Hematopoietic multipotent progenitor cell treated with erythropoietin and hydrocortisone succinate and interleukin-3 and kit ligand, for 17 days (in vitro differentiated cells): ENCODE measurements at regions not wholly inside any gene's neighbourhood (a gene's known extent, or its start where the extent isn't known, plus 50 kb on each side); places are given as distances from the start of the nearest gene placed in this dataset.

Experiments
- DNase-seq: peaks from one replicate; pipeline ENCODE4 v3.0.0-alpha.2; 2015; ENCODE audit warnings: low spot score

DNA sequence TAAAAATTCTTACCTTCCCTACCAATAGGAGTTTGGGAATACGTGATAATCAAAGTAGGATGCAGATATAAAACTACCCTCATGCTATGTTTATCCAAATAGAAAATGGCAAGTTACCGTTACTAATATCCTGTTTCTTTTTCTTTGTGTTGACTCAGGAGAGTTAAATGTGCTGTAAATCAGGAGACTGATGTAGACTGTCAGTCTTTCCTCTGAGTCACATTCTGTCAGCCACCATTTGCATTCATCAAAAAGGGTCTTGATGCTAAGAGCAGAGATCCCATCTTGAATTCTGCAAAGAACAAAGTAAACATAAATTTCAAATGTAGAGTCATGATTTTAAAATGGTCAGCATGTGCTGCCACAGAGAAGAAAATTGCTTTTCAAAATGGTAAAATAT, 712.8 kb downstream of the SOCS6 start:
- DNase-seq, result no peak

DNA sequence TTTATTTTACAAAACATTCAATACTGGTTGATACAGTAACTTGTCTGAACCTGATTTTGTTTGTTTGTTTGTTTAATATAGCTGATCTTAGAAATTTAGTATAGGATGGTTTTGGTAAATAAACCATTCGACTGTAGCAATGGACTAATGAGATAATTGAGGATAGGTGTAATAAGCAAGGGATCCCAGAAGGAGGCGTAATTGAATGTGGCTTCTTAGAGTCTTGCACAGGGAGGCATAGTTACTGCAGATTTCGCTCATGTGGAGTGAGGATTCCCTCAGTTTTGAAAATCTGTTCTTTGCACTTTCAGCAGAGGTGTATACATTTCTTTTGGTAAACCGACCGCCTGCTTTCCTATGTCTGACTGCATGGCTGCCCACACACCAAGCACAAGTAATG, 709.6 kb downstream of the SOCS6 start:
- DNase-seq, result no peak

GRCh38 chr18:70994116-70994515, 705.3 kb downstream of the SOCS6 start:
- no peak for DNase-seq

- no peak for DNase-seq
Observed at GRCh38 chr18:70991577-70991976, 702.7 kb downstream of the SOCS6 start.

- no peak for DNase-seq
Observed at GRCh38 chr18:70985948-70986347, 697.1 kb downstream of the SOCS6 start.

GRCh38 chr18:70982292-70982691, 693.4 kb downstream of the SOCS6 start:
- no peak for DNase-seq

DNA sequence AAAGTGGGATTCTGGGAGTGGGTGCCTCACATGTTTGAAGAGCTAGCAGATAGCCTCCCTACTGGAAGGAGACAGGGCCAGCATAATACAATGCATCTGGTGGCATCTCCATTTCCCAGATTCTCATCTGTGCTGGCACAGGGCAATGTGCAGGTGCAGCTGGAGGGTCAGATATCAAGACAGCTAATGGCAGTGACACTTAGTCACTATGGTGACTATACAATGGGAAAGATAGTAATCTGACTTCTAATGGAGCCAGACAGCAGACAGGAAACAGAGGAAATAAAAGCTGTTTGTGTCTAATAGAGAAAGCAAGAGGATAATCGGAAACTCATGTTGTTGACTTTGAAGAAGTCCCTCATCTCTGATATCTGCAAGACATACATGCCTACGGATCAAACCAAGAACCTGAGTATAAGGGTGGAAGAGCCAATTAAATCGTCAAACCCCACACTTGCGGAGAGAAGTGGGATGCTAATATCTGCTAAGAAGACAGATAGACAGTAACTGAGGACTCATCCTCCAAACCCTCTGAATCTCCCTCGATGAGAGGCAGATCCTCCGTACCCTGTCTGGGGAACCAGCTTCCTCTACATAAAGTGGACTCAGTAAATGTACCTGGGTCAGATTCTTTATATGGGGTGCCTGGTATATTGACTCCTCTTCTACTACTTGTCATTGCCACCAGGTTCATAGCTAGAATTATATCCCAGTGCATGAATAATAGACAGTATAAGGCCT, 692.7 kb downstream of the SOCS6 start:
- DNase-seq, result no peak

GRCh38 chr18:70973626-70974025, 684.8 kb downstream of the SOCS6 start:
- DNase-seq, result no peak

DNA sequence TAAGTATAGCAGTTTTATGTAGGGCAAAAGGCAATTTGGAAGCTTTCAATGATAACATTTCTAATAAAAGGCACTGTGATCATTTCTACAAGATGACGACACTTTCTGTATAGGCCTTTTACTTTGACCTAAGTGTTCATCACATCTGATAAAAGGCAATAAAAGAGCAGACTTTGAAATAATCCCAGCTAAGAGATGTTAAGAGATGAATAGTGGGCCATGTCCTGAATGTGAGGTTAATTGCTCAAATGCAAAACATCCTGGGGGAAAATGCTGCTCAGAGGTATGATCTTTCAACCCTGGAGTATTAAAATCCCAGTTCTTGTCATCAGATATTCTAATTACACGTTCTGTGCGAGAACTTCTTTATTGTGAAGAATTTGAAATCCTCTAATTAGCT, 677.6 kb downstream of the SOCS6 start:
- no peak for DNase-seq

DNA sequence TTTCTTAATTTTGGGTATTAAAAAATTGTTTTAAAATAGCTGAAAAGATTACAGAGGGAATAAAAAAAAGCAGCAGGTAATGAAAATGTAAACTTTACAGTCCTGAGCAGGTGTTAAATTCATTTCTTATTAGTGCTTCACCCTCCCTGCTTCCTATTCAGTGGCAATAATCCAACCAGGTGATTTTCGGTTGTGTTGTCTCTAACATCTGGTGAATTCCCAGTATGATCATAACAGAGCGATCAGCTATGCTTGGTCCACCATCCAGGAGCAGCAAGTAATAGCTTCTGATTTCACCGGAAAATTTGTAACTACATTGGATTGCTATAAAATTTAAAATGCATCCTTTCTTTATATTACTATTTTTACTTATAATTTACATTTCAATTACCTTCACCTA, 673.1 kb downstream of the SOCS6 start:
- no peak for DNase-seq

DNA sequence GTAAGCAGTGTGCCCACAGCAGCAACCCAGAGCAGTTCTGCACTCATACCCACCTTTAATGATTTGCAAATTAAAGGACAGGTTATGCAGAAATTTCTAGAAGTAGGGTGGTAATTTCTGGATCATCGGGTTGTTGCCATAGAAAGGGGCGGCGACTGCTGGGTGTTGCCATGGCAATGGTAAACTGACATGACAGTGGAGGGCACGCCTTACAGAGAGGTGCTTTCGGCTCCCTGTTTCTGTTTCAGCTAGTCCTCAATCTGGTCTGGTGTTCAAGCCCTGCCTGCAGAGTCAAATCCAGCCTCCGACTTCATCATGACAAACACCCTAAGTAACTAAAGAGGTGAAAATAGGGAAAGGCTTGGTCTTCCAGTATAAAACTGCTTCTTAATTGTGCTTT, 667.7 kb downstream of the SOCS6 start:
- DNase-seq, result no peak

- no peak for DNase-seq
Observed at GRCh38 chr18:70936160-70936559, 647.3 kb downstream of the SOCS6 start.

GRCh38 chr18:70931942-70932814, 643.3 kb downstream of the SOCS6 start:
- no peak for DNase-seq

- no peak for DNase-seq
Observed at GRCh38 chr18:70920840-70921374, 632.1 kb downstream of the SOCS6 start.

DNA sequence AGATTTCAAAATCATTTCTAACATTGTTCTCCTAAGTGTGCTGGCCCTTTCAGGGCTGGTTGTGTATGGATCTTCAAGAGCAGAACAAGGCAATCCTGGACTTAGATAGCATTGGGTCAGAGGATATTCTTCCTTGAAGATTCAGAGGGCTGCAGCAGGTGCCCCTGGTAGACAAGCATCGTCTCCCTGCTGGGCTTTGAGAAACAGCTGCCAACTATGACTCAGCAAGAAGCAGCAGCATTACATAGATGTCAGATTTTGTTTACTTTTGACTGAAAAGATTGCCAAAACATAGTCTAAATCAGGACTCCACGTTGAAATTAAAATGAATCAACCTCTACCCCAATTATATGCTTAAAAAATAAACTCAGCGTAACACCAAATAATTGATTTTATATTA, 618.8 kb downstream of the SOCS6 start:
- no peak for DNase-seq

DNA sequence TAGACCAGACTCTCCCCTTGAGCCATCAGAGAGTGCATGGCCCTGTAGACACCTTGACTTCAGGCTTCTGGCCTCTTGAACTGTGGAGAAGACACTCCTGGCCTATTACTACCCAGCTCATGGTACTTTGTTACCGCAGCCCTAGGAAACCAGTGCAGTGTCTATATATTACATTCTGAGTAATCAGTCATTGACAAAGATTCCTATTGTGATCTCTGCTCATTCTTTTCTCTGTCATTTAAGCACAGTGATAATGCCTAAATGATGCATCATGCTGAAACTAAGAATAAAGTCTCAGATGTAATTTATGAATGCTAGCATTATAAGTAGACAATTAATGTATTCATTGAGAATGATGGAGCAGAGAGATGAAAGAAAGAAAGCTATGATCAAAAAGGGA, 603.5 kb downstream of the SOCS6 start:
- DNase-seq, result no peak

DNA sequence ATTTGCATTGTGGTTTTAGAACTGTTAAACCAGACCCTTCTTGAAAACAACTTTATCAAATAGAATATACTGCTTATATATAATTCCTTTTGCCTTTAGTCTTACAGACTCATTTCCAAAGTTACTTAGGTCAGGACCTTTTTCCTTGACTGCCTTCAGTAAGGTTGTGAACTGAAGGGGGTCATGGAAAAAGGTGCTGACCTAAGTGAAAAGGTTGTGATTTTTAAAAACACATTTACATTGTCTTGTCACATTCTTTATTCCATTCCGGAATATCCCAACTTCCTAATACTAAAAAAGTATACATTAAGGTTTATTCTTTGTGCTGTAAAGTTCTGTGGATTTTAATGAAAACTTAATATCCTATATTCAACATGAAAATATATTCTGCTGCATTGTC, 581.4 kb downstream of the SOCS6 start:
- DNase-seq, result no peak

GRCh38 chr18:70848329-70848728, 559.5 kb downstream of the SOCS6 start:
- no peak for DNase-seq

GRCh38 chr18:70840649-70841048, 551.8 kb downstream of the SOCS6 start:
- DNase-seq, result no peak

- no peak for DNase-seq
Observed at GRCh38 chr18:70827632-70828031, 538.8 kb downstream of the SOCS6 start.

- no peak for DNase-seq
Observed at GRCh38 chr18:70826571-70826970, 537.7 kb downstream of the SOCS6 start.

DNA sequence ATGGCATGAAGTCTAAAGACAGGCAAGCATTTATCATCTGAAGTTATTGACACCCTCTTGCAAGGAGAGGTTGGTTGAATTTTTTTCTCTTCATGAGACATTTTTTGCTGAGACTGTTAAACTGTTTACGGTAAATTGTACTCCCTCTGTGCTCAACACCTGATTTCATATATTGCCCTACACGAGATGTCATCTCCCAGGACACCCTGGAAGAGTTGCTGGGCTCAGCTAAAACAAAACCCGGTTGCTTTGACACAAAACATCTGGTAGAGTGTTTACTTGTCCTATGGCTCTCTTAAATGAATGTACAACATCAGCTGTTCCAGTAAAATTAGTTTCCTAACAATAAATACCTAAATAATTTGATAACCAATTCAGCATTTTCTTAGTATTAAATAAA, 533.8 kb downstream of the SOCS6 start:
- DNase-seq, result no peak

DNA sequence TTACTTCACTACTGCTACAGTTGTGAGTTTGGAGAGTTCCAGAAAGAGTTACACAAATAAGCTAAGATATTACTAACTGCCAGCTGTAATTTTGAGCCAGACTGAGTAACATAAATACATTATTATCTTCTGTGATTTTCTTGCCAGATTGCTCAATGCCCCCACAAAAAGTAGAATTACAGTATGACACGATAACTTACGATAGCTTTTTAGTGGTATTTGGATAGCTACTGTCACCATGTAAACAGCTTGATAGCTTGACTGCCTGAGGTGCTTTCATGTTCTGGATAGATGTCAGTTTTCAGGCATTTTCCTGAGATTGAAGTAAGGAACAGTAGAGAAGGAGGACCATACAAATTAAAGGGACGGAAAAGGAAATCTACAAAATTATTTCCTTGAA, 533.3 kb downstream of the SOCS6 start:
- no peak for DNase-seq
